ENCODE measurements at regions not wholly inside any gene's neighbourhood (a gene's known extent, or its start where the extent isn't known, plus 50 kb on each side); places are given as distances from the start of the nearest gene placed in this dataset.

- TF ChIP-seq RBAK (tag by site-specific recombination; IDR thresholded peaks at IDR 0.05) (no peak), REST (tag by site-specific recombination; IDR thresholded peaks at IDR 0.05) (no peak), ZSCAN18 (tag by site-specific recombination; IDR thresholded peaks at IDR 0.05) (no peak), CTCF (tag by site-specific recombination; IDR thresholded peaks at IDR 0.05) (no peak), ZNF555 (tag by site-specific recombination; conservative IDR thresholded peaks at IDR 0.05) (no peak), ZBTB20 (tag by site-specific recombination; IDR thresholded peaks at IDR 0.05) (no peak), HOXD13 (CRISPR knock-in tag; IDR thresholded peaks at IDR 0.05; ENCODE audit: borderline replicate concordance) (no peak), KLF17 (tag by site-specific recombination; IDR thresholded peaks at IDR 0.05) (no peak), ZBTB10 (tag by site-specific recombination; IDR thresholded peaks at IDR 0.05) (no peak), KLF16 (tag by site-specific recombination; IDR thresholded peaks at IDR 0.05) (no peak), ZNF707 (tag by site-specific recombination; IDR thresholded peaks at IDR 0.05) (no peak), ZNF239 (tag by site-specific recombination; IDR thresholded peaks at IDR 0.05) (no peak), PATZ1 (tag by site-specific recombination; IDR thresholded peaks at IDR 0.05) (no peak)
Measured at GRCh38 chr18:10044054-10044453, 130.2 kb downstream of the VAPA start.
